Trophoblast cell (in vitro differentiated cells and primary cell): ENCODE measurements at regions not wholly inside any gene's neighbourhood (a gene's known extent, or its start where the extent isn't known, plus 50 kb on each side); places are given as distances from the start of the nearest gene placed in this dataset.

Source experiments
- DNase-seq, 2 donors: peaks; one replicate each; pipeline ENCODE4 v3.0.0-alpha.2; 2016
- H2AFZ ChIP-seq: 2 replicates; pipeline ENCODE4 v1.6.1; 2013; ENCODE audit warnings: low read length, moderate library complexity, mild to moderate bottlenecking; ENCODE audit not compliant: insufficient read depth, poor library complexity
- H2AK5ac ChIP-seq: 2 replicates; pipeline ENCODE4 v1.6.1; 2013; ENCODE audit warnings: mild to moderate bottlenecking, low read length
- H2BK120ac ChIP-seq: 2 replicates; pipeline ENCODE4 v1.6.1; 2013; ENCODE audit warnings: low read length, mild to moderate bottlenecking, moderate library complexity; ENCODE audit not compliant: insufficient read depth, poor library complexity
- H2BK12ac ChIP-seq: 2 replicates; pipeline ENCODE4 v1.6.1; 2013; ENCODE audit warnings: mild to moderate bottlenecking, low read length, moderate library complexity
- H2BK5ac ChIP-seq: 2 replicates; pipeline ENCODE4 v1.6.1; 2013; ENCODE audit warnings: low read length, low read depth, moderate library complexity, mild to moderate bottlenecking; ENCODE audit not compliant: poor library complexity
- H3K14ac ChIP-seq: 2 replicates; pipeline ENCODE4 v1.6.1; 2013; ENCODE audit warnings: mild to moderate bottlenecking, low read length
- H3K18ac ChIP-seq: 2 replicates; pipeline ENCODE4 v1.6.1; 2013; ENCODE audit warnings: mild to moderate bottlenecking, low read length
- H3K23ac ChIP-seq: 2 replicates; pipeline ENCODE4 v1.6.1; 2013; ENCODE audit warnings: low read length
- H3K27ac ChIP-seq: 2 replicates; pipeline ENCODE4 v1.5.1; 2013; ENCODE audit warnings: low read depth, mild to moderate bottlenecking, inconsistent platforms, low read length, moderate library complexity
- H3K27me3 ChIP-seq: 2 replicates; pipeline ENCODE4 v1.6.1; 2013; ENCODE audit warnings: inconsistent platforms, mild to moderate bottlenecking, low read length, moderate library complexity; ENCODE audit not compliant: insufficient read depth
- H3K36me3 ChIP-seq, 2 experiments: 1 replicate in 1 of 2; 2 replicates in 1 of 2; pipeline ENCODE4 v1.6.1; 2013; ENCODE audit warnings: low read length in 2 of 2, mild to moderate bottlenecking in 2 of 2, moderate library complexity in 1 of 2; ENCODE audit not compliant: insufficient read depth in 2 of 2, control insufficient read depth in 1 of 2
- H3K4ac ChIP-seq: 2 replicates; pipeline ENCODE4 v1.6.1; 2013; ENCODE audit warnings: low read depth, mild to moderate bottlenecking, low read length, moderate library complexity
- H3K4me1 ChIP-seq, 2 experiments: 1 replicate in 1 of 2; 2 replicates in 1 of 2; pipeline ENCODE4 v1.6.1; 2013; ENCODE audit warnings: low read length in 2 of 2, mild to moderate bottlenecking in 2 of 2, moderate library complexity in 1 of 2; ENCODE audit not compliant: insufficient read depth in 2 of 2, control insufficient read depth in 1 of 2
- H3K4me2 ChIP-seq: 2 replicates; pipeline ENCODE4 v1.6.1; 2013; ENCODE audit warnings: inconsistent platforms, mild to moderate bottlenecking, low read length, moderate library complexity
- H3K4me3 ChIP-seq: 2 replicates; pipeline ENCODE4 v1.5.1; 2013; ENCODE audit warnings: mild to moderate bottlenecking, low read depth, low read length, inconsistent platforms
- H3K79me1 ChIP-seq: one replicate; pipeline ENCODE4 v1.6.1; 2013; ENCODE audit warnings: low read length
- H3K79me2 ChIP-seq: 2 replicates; pipeline ENCODE4 v1.6.1; 2013; ENCODE audit warnings: low read length, mild to moderate bottlenecking; ENCODE audit not compliant: control insufficient read depth, insufficient read depth, poor library complexity
- H3K9ac ChIP-seq: 2 replicates; pipeline ENCODE4 v1.6.1; 2013; ENCODE audit warnings: mild to moderate bottlenecking, low read length
- H3K9me3 ChIP-seq: 2 replicates; pipeline ENCODE4 v1.6.1; 2013; ENCODE audit warnings: low read depth, mild to moderate bottlenecking, control low read depth, inconsistent platforms, low read length; ENCODE audit not compliant: insufficient read depth
- H4K12ac ChIP-seq: 2 replicates; pipeline ENCODE4 v1.6.1; 2013; ENCODE audit warnings: low read depth, mild to moderate bottlenecking, low read length, moderate library complexity
- H4K8ac ChIP-seq: 2 replicates; pipeline ENCODE4 v1.6.1; 2013; ENCODE audit warnings: low read depth, mild to moderate bottlenecking, low read length, moderate library complexity
- H4K91ac ChIP-seq: one replicate; pipeline ENCODE4 v1.6.1; 2013; ENCODE audit warnings: low read depth, mild to moderate bottlenecking, low read length, moderate library complexity
- WGBS: extraction: QIAGEN DNeasy Blood & Tissue Kit; methylation state at CpG from one replicate; pipeline ENCODE4 v1.1.7; 2013; ENCODE audit warnings: missing lambda C conversion rate; ENCODE audit not compliant: insufficient read length, insufficient coverage; ENCODE audit errors: extremely low coverage; 5-methylcytosine and 5-hydroxymethylcytosine counted together

GRCh38 chrX:20500949-20501348 is 234.2 kb upstream of the RPS6KA3 start:
- H3K27me3 ChIP-seq = no peaks in the 10 kb centered on the region
- no peak overlapping the region for H3K23ac ChIP-seq
- no peak overlapping the region for H3K4me2 ChIP-seq
- H3K14ac ChIP-seq = no peak overlapping the region
- H3K36me3 ChIP-seq = no peaks in the 10 kb centered on the region
- H3K18ac ChIP-seq = no peak overlapping the region
- H2AFZ ChIP-seq = no peak overlapping the region
- no peaks in the 10 kb centered on the region for H3K9me3 ChIP-seq
- H3K27ac ChIP-seq = no peak overlapping the region
- no peak overlapping the region for H3K4me3 ChIP-seq
- H3K4me1 ChIP-seq = no peaks in the 10 kb centered on the region
- no peak overlapping the region for H2BK5ac ChIP-seq
- no peak overlapping the region for H2AK5ac ChIP-seq
- H3K9ac ChIP-seq = no peak overlapping the region
- no peak overlapping the region for H4K91ac ChIP-seq
- H3K4ac ChIP-seq = no peak overlapping the region
- no peak overlapping the region for H4K8ac ChIP-seq
- H3K79me1 ChIP-seq = no peaks in the 10 kb centered on the region
- no peak overlapping the region for H2BK120ac ChIP-seq
- no peaks in the 10 kb centered on the region for H3K79me2 ChIP-seq
- H2BK12ac ChIP-seq = no peak overlapping the region
- H4K12ac ChIP-seq = no peak overlapping the region
- no peak for DNase-seq

- Histone ChIP-seq H2BK120ac (no peak overlapping the region), H3K79me2 (no peaks in the 10 kb centered on the region), H3K9ac (no peak overlapping the region), H3K9me3 (no peaks in the 10 kb centered on the region), H4K8ac (no peak overlapping the region), H3K36me3 (no peaks in the 10 kb centered on the region), H4K12ac (no peak overlapping the region), H3K14ac (no peak overlapping the region), H3K79me1 (no peaks in the 10 kb centered on the region), H3K4me1 (no peaks in the 10 kb centered on the region), H3K4ac (no peak overlapping the region), H2AK5ac (no peak overlapping the region), H2BK12ac (no peak overlapping the region), H2AFZ (no peak overlapping the region), H3K27ac (no peak overlapping the region), H4K91ac (no peak overlapping the region), H3K4me2 (no peak overlapping the region), H3K23ac (no peak overlapping the region), H3K18ac (no peak overlapping the region), H3K27me3 (no peaks in the 10 kb centered on the region), H2BK5ac (no peak overlapping the region), H3K4me3 (no peak overlapping the region)
- no peak for DNase-seq
- no CpG with 5 or more reads among the region's 6 CpGs for WGBS
Measured at GRCh38 chrX:20500171-20500865, 233.6 kb upstream of the RPS6KA3 start.

GRCh38 chrX:20499763-20500162 is 233.1 kb upstream of the RPS6KA3 start:
- Histone ChIP-seq H3K9me3 (no peaks in the 10 kb centered on the region), H3K27ac (no peak overlapping the region), H3K36me3 (no peaks in the 10 kb centered on the region), H2AK5ac (no peak overlapping the region), H4K8ac (no peak overlapping the region), H3K9ac (no peak overlapping the region), H3K4me3 (no peak overlapping the region), H3K4ac (no peak overlapping the region), H3K14ac (no peak overlapping the region), H3K27me3 (no peaks in the 10 kb centered on the region), H3K4me2 (no peak overlapping the region), H3K23ac (no peak overlapping the region), H2BK12ac (no peak overlapping the region), H2BK120ac (no peak overlapping the region), H3K79me1 (no peaks in the 10 kb centered on the region), H3K18ac (no peak overlapping the region), H4K12ac (no peak overlapping the region), H3K79me2 (no peaks in the 10 kb centered on the region), H4K91ac (no peak overlapping the region), H2BK5ac (no peak overlapping the region), H3K4me1 (no peaks in the 10 kb centered on the region), H2AFZ (no peak overlapping the region)
- no peak for DNase-seq

GRCh38 chrX:20498851-20499635 is 232.3 kb upstream of the RPS6KA3 start:
- H2AFZ ChIP-seq = no peak overlapping the region
- H4K91ac ChIP-seq = no peak overlapping the region
- no peak overlapping the region for H3K4ac ChIP-seq
- H3K36me3 ChIP-seq = no peaks in the 10 kb centered on the region
- H3K79me2 ChIP-seq = no peaks in the 10 kb centered on the region
- no peak overlapping the region for H3K14ac ChIP-seq
- H3K23ac ChIP-seq = no peak overlapping the region
- H2BK5ac ChIP-seq = no peak overlapping the region
- H4K8ac ChIP-seq = no peak overlapping the region
- H3K18ac ChIP-seq = no peak overlapping the region
- no peaks in the 10 kb centered on the region for H3K79me1 ChIP-seq
- H3K9me3 ChIP-seq = no peaks in the 10 kb centered on the region
- no peak for DNase-seq
- H3K27me3 ChIP-seq = no peaks in the 10 kb centered on the region
- WGBS = no CpG with 5 or more reads among the region's 7 CpGs
- no peak overlapping the region for H2AK5ac ChIP-seq
- H3K9ac ChIP-seq = no peak overlapping the region
- H2BK120ac ChIP-seq = no peak overlapping the region
- H4K12ac ChIP-seq = no peak overlapping the region
- H3K4me1 ChIP-seq = no peaks in the 10 kb centered on the region
- no peak overlapping the region for H3K4me2 ChIP-seq
- no peak overlapping the region for H3K4me3 ChIP-seq
- no peak overlapping the region for H3K27ac ChIP-seq
- H2BK12ac ChIP-seq = no peak overlapping the region
